Tibial nerve (tissue), 4 donors: ENCODE measurements at regions not wholly inside any gene's neighbourhood (a gene's known extent, or its start where the extent isn't known, plus 50 kb on each side); places are given as distances from the start of the nearest gene placed in this dataset.

Experiments used
- DNase-seq, 2 donors: peaks; one replicate each; pipeline ENCODE4 v3.0.0-alpha.2; 2019; ENCODE audit warnings: low spot score in 2 of 2
- H3K27ac ChIP-seq, 4 donors: fragments of 200-600 bp; sonication (generic) in 3 of 4; one replicate each; pipeline ENCODE4 v1.5.1; 2017 to 2019; ENCODE audit warnings: mild to moderate bottlenecking in 1 of 4
- H3K27me3 ChIP-seq, 2 donors: fragments of 200-600 bp; sonication (generic) in 1 of 2; one replicate each; pipeline versions ENCODE4 v1.5.1 to v1.6.0; 2017 to 2019
- H3K36me3 ChIP-seq, 3 donors: fragments of 200-600 bp; sonication (generic); one replicate each; pipeline ENCODE4 v1.5.1; 2018 to 2019
- H3K4me1 ChIP-seq, 4 donors: fragments of 200-600 bp; sonication (generic) in 3 of 4; one replicate each; pipeline ENCODE4 v1.5.1; 2017 to 2019
- H3K4me3 ChIP-seq, 4 donors: fragments of 200-600 bp; sonication (generic) in 3 of 4; one replicate each; pipeline ENCODE4 v1.5.1; 2017 to 2019; ENCODE audit warnings: mild to moderate bottlenecking in 1 of 4, moderate library complexity in 1 of 4
- H3K9me3 ChIP-seq, 4 donors: fragments of 200-600 bp; sonication (generic) in 3 of 4; one replicate each; pipeline ENCODE4 v1.5.1; 2017 to 2019
- EP300 ChIP-seq, 2 donors: sonication (generic); formaldehyde crosslinking; IDR thresholded peaks; one replicate each; pipeline ENCODE4 v1.6.1; 2017; ENCODE audit warnings: antibody characterized with exemption in 2 of 2, mild to moderate bottlenecking in 1 of 2
- POLR2A ChIP-seq, 2 donors: fragments of 450-650 bp; IDR thresholded peaks; one replicate each; pipeline ENCODE4 v1.6.1; 2017; ENCODE audit warnings: antibody characterized with exemption in 2 of 2, mild to moderate bottlenecking in 2 of 2, moderate library complexity in 2 of 2
- WGBS, 2 donors: methylation state at CpG; one replicate each; pipeline ENCODE4 v1.1.5; 2018; 5-methylcytosine and 5-hydroxymethylcytosine counted together
- TF ChIP-seq, protein P1 (sequence below), 5 experiments: fragments of 200-600 bp in 3 of 5; fragments of 450-650 bp in 2 of 5; sonication (generic) in 3 of 5; IDR thresholded peaks; one replicate each; pipeline ENCODE4 v1.5.1; 2016 to 2019; ENCODE audit warnings: antibody characterized with exemption in 5 of 5, mild to moderate bottlenecking in 3 of 5, moderate library complexity in 2 of 5

GRCh38 chr1:5745800-5746610 lies 246.2 kb downstream of the NPHP4 start:
- H3K27me3 ChIP-seq, result peaks cover 0 to 28% of the 10 kb centered on the region in 2 donors

DNA sequence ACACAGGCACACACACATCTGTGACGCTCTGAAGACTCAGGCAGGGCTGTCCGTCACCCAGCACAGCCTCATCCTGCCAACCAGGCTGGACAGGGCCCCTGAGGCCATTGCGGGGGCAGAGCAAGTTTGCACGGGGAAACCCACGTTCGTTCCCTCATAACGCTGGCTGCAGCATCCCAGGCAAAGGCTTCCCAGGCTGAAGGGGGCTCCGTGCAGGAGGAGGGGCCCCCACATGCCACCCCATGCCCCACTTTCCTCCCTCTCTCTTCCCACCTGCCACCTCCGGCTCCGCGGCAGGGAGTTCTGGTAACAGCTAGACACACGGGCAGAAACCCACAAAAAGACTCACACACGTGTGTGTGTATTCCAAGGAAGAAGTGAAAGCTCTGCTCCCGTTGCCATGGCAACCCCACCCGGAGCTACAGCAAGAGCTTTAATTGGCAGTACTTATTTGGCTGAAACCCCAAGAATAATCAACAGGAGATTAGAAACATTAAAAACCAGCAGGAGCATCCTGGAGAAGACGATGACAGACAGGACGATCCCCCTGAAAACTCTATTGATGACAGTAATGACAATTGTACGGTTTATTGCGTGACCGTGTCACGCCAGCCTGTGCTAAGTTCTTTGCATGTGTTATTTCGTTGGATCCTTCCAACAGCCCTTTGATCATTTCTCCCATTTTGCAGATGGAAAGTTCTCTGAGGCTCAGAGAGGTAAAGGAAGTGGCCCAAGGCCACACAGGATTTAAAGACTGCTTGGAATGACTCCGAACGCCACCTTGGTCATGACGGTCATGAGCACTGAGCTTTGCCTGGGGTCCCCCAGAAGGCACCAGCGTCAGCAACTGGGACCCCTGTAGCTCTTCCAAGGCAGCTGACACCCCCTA lies 247.1 kb downstream of the NPHP4 start:
- peak in 1 of 2 donors; percentile 13 for DNase-seq
- TF ChIP-seq, protein P1, sequence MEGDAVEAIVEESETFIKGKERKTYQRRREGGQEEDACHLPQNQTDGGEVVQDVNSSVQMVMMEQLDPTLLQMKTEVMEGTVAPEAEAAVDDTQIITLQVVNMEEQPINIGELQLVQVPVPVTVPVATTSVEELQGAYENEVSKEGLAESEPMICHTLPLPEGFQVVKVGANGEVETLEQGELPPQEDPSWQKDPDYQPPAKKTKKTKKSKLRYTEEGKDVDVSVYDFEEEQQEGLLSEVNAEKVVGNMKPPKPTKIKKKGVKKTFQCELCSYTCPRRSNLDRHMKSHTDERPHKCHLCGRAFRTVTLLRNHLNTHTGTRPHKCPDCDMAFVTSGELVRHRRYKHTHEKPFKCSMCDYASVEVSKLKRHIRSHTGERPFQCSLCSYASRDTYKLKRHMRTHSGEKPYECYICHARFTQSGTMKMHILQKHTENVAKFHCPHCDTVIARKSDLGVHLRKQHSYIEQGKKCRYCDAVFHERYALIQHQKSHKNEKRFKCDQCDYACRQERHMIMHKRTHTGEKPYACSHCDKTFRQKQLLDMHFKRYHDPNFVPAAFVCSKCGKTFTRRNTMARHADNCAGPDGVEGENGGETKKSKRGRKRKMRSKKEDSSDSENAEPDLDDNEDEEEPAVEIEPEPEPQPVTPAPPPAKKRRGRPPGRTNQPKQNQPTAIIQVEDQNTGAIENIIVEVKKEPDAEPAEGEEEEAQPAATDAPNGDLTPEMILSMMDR (IDR thresholded peaks at IDR 0.05), result no peak
- TF ChIP-seq POLR2A (IDR thresholded peaks at IDR 0.05) (no peak), EP300 (IDR thresholded peaks at IDR 0.05) (no peak)
- Histone ChIP-seq H3K9me3 (no peaks in the 10 kb centered on the region), H3K4me3 (no peak overlapping the region), H3K4me1 (peaks cover 0 to 18% (median 3%) of the 10 kb centered on the region in 4 donors), H3K36me3 (no peaks in the 10 kb centered on the region), H3K27me3 (peaks cover 0 to 24% of the 10 kb centered on the region in 2 donors), H3K27ac (peak overlapping the region in 1 of 4 donors; percentile 56)
- WGBS, 2 donors, result 41% methylated on average over 25 to 26 of the region's 26 CpGs

More at GRCh38 chr1:5745800-5746610, 246.2 kb downstream of the NPHP4 start:
- DNase-seq, result peak; percentile 48 to 67
- 45 to 46% methylated on average over 10 to 14 of the region's 21 CpGs for WGBS, 2 donors
- H3K9me3 ChIP-seq, result no peaks in the 10 kb centered on the region
- H3K4me1 ChIP-seq, result peaks cover 0 to 18% (median 3%) of the 10 kb centered on the region in 4 donors
- H3K27ac ChIP-seq, result peak overlapping the region in 1 of 4 donors; percentile 56
- no peaks in the 10 kb centered on the region for H3K36me3 ChIP-seq
- no peak for TF ChIP-seq EP300 (IDR thresholded peaks at IDR 0.05)
- TF ChIP-seq, protein P1 (IDR thresholded peaks at IDR 0.05), result peak; percentile 75 to 93 (median 91)
- H3K4me3 ChIP-seq, result no peak overlapping the region

- peaks cover 0 to 20% (median 3%) of the 10 kb centered on the region in 4 donors for H3K4me1 ChIP-seq
- DNase-seq, result peak in 1 of 2 donors; percentile 3
- WGBS, 2 donors, result 48 to 52% methylated on average over 6 of the region's 6 CpGs
- no peaks in the 10 kb centered on the region for H3K36me3 ChIP-seq
- H3K9me3 ChIP-seq, result no peaks in the 10 kb centered on the region
- peaks cover 0 to 21% of the 10 kb centered on the region in 2 donors for H3K27me3 ChIP-seq
- H3K27ac ChIP-seq, result peak overlapping the region in 1 of 4 donors; percentile 56
- TF ChIP-seq, protein P1 (IDR thresholded peaks at IDR 0.05), result no peak
- TF ChIP-seq POLR2A (IDR thresholded peaks at IDR 0.05) (no peak), EP300 (IDR thresholded peaks at IDR 0.05) (no peak)
- H3K4me3 ChIP-seq, result no peak overlapping the region
These were observed 247.9 kb downstream of the NPHP4 start for GRCh38 chr1:5744341-5744740.

- H3K4me1 ChIP-seq, result peaks cover 0 to 26% (median 3%) of the 10 kb centered on the region in 4 donors
- no peaks in the 10 kb centered on the region for H3K9me3 ChIP-seq
- TF ChIP-seq POLR2A (IDR thresholded peaks at IDR 0.05), result no peak
- no peak for TF ChIP-seq EP300 (IDR thresholded peaks at IDR 0.05)
- TF ChIP-seq, protein P1 (IDR thresholded peaks at IDR 0.05), result no peak
- peak in 1 of 2 donors; percentile 12 for DNase-seq
- peaks cover 0 to 18% of the 10 kb centered on the region in 2 donors for H3K27me3 ChIP-seq
- WGBS, 2 donors, result 83 to 87% methylated on average over 10 to 13 of the region's 13 CpGs
- no peaks in the 10 kb centered on the region for H3K36me3 ChIP-seq
- no peak overlapping the region for H3K4me3 ChIP-seq
- peak overlapping the region in 1 of 4 donors; percentile 38 for H3K27ac ChIP-seq
These were observed 248.7 kb downstream of the NPHP4 start for GRCh38 chr1:5743435-5744095.
